ENCODE measurements at regions not wholly inside any gene's neighbourhood (a gene's known extent, or its start where the extent isn't known, plus 50 kb on each side); places are given as distances from the start of the nearest gene placed in this dataset.

GRCh38 chr16:51210087-51210486, 59.0 kb upstream of the SALL1 start:
- H3K9me3 Mint-ChIP-seq: peaks cover 10 to 12% (median 10%) of the 10 kb centered on the region in 3 donors
- ChIA-PET CTCF (no interaction called here), POLR2A (no interaction called here)
- Histone ChIP-seq H3K27me3 (replicated peaks in 1 of 2; ENCODE audit: control insufficient read depth in 2 of 2, extremely low read depth in 1 of 2, insufficient read depth in 2 of 2, low read length in 1 of 2) (no peaks in the 10 kb centered on the region), H3K4me1 (ENCODE audit: control insufficient read depth in 1 of 2, extremely low read depth in 1 of 2, insufficient read depth in 2 of 2, low read length in 2 of 2) (no peaks in the 10 kb centered on the region), H3K9me3 (no peaks in the 10 kb centered on the region), H3K4me3 (ENCODE audit: control insufficient read depth in 1 of 2, extremely low read depth in 1 of 2, low read length in 1 of 2) (no peak overlapping the region), H3K36me3 (ENCODE audit: control insufficient read depth in 2 of 2, extremely low read depth in 1 of 2, insufficient read depth in 1 of 2, low read length in 1 of 2) (no peaks in the 10 kb centered on the region), H3K27ac (ENCODE audit: low read length) (no peak overlapping the region)
- WGBS (ENCODE audit: insufficient coverage): no CpG with 5 or more reads among the region's 2 CpGs
- H3K36me3 Mint-ChIP-seq: no peaks in the 10 kb centered on the region
- DNase-seq (no peak), ATAC-seq (replicated peaks in 1 of 4) (no peak)
- no peaks in the 10 kb centered on the region for H3K27me3 Mint-ChIP-seq
- H3K4me3 Mint-ChIP-seq: no peak overlapping the region
- H3K27ac Mint-ChIP-seq: no peak overlapping the region
- no peaks in the 10 kb centered on the region for H3K4me1 Mint-ChIP-seq

- H3K4me1 ChIP-seq (ENCODE audit: control insufficient read depth in 1 of 2, extremely low read depth in 1 of 2, insufficient read depth in 2 of 2, low read length in 2 of 2): no peaks in the 10 kb centered on the region
- H3K9me3 Mint-ChIP-seq: peaks cover 15 to 32% (median 15%) of the 10 kb centered on the region in 3 donors
- no peak overlapping the region for H3K27ac ChIP-seq (ENCODE audit: low read length)
- no peak overlapping the region for H3K4me3 Mint-ChIP-seq
- no peaks in the 10 kb centered on the region for H3K27me3 ChIP-seq (replicated peaks in 1 of 2; ENCODE audit: control insufficient read depth in 2 of 2, extremely low read depth in 1 of 2, insufficient read depth in 2 of 2, low read length in 1 of 2)
- no peak for ATAC-seq (replicated peaks in 1 of 4)
- ChIA-PET POLR2A (no interaction called here), CTCF (no interaction called here)
- H3K27ac Mint-ChIP-seq: no peak overlapping the region
- no peaks in the 10 kb centered on the region for H3K36me3 Mint-ChIP-seq
- DNase-seq: no peak
- H3K4me1 Mint-ChIP-seq: no peaks in the 10 kb centered on the region
- H3K27me3 Mint-ChIP-seq: no peaks in the 10 kb centered on the region
- H3K36me3 ChIP-seq (ENCODE audit: control insufficient read depth in 2 of 2, extremely low read depth in 1 of 2, insufficient read depth in 1 of 2, low read length in 1 of 2): no peaks in the 10 kb centered on the region
- no peaks in the 10 kb centered on the region for H3K9me3 ChIP-seq
- no peak overlapping the region for H3K4me3 ChIP-seq (ENCODE audit: control insufficient read depth in 1 of 2, extremely low read depth in 1 of 2, low read length in 1 of 2)
Observed at GRCh38 chr16:51201604-51202003, 50.5 kb upstream of the SALL1 start.
